Mesendoderm (in vitro differentiated cells): ENCODE measurements at regions not wholly inside any gene's neighbourhood (a gene's known extent, or its start where the extent isn't known, plus 50 kb on each side); places are given as distances from the start of the nearest gene placed in this dataset.

Experiments
- DNase-seq: peaks from one replicate; pipeline ENCODE4 v3.0.0; 2013
- H2AK5ac ChIP-seq: 2 replicates; pipeline ENCODE4 v1.6.1; 2013; ENCODE audit warnings: low read length, inconsistent platforms
- H2BK120ac ChIP-seq: 2 replicates; pipeline ENCODE4 v1.6.1; 2013; ENCODE audit warnings: low read depth, mild to moderate bottlenecking, low read length, moderate library complexity, mixed read lengths
- H2BK15ac ChIP-seq: replicated peaks from 2 replicates; pipeline ENCODE4 v1.6.1; 2013; ENCODE audit warnings: low read depth, mild to moderate bottlenecking, moderate library complexity
- H2BK5ac ChIP-seq: 2 replicates; pipeline ENCODE4 v1.6.1; 2013; ENCODE audit warnings: low read length, inconsistent platforms
- H3K18ac ChIP-seq: 2 replicates; pipeline ENCODE4 v1.6.1; 2013; ENCODE audit warnings: mild to moderate bottlenecking, low read length, mixed read lengths
- H3K23ac ChIP-seq: one replicate; pipeline ENCODE4 v1.6.1; 2013; ENCODE audit warnings: low read length
- H3K27ac ChIP-seq: 2 replicates; pipeline ENCODE4 v1.5.1; 2013; ENCODE audit warnings: low read depth, mild to moderate bottlenecking, inconsistent platforms, low read length, moderate library complexity
- H3K27me3 ChIP-seq: 2 replicates; pipeline ENCODE4 v1.6.1; 2013; ENCODE audit warnings: low read length, control low read depth, mild to moderate bottlenecking, inconsistent platforms; ENCODE audit not compliant: insufficient read depth, poor library complexity
- H3K36me3 ChIP-seq: 2 replicates; pipeline ENCODE4 v1.6.1; 2013; ENCODE audit warnings: low read length, inconsistent platforms; ENCODE audit not compliant: control insufficient read depth, insufficient read depth
- H3K4ac ChIP-seq: one replicate; pipeline ENCODE4 v1.6.1; 2013; ENCODE audit warnings: low read depth, mild to moderate bottlenecking, low read length, moderate library complexity
- H3K4me1 ChIP-seq: 2 replicates; pipeline ENCODE4 v1.6.1; 2013; ENCODE audit warnings: low read depth, low read length, inconsistent platforms; ENCODE audit not compliant: control insufficient read depth
- H3K4me2 ChIP-seq: 2 replicates; pipeline ENCODE4 v1.6.1; 2013; ENCODE audit warnings: low read length
- H3K4me3 ChIP-seq: 2 replicates; pipeline ENCODE4 v1.5.1; 2013; ENCODE audit warnings: mild to moderate bottlenecking, low read length
- H3K56ac ChIP-seq: one replicate; pipeline ENCODE4 v1.6.1; 2013; ENCODE audit warnings: low read length
- H3K79me1 ChIP-seq: 2 replicates; pipeline ENCODE4 v1.6.1; 2013; ENCODE audit warnings: low read length, inconsistent platforms
- H3K79me2 ChIP-seq: 2 replicates; pipeline ENCODE4 v1.6.1; 2013; ENCODE audit warnings: mild to moderate bottlenecking, low read length; ENCODE audit not compliant: control insufficient read depth, insufficient read depth
- H3K9ac ChIP-seq: 2 replicates; pipeline ENCODE4 v1.6.1; 2013; ENCODE audit warnings: low read length, inconsistent platforms
- H4K5ac ChIP-seq: one replicate; pipeline ENCODE4 v1.6.1; 2013; ENCODE audit warnings: low read length
- H4K8ac ChIP-seq: one replicate; pipeline ENCODE4 v1.6.1; 2013; ENCODE audit warnings: low read depth, mild to moderate bottlenecking, control low read depth, low read length, moderate library complexity
- WGBS: extraction: QIAGEN DNeasy Blood & Tissue Kit; methylation state at CpG from one replicate; pipeline ENCODE4 v1.1.7; 2013; ENCODE audit warnings: low lambda C conversion rate, missing lambda C conversion rate; ENCODE audit not compliant: insufficient coverage; ENCODE audit errors: extremely low coverage; 5-methylcytosine and 5-hydroxymethylcytosine counted together

- H2BK120ac ChIP-seq, result no peak overlapping the region
- H4K5ac ChIP-seq, result no peak overlapping the region
- no peaks in the 10 kb centered on the region for H3K79me1 ChIP-seq
- WGBS, result no CpG with 5 or more reads among the region's 3 CpGs
- no peak overlapping the region for H3K9ac ChIP-seq
- no peak overlapping the region for H4K8ac ChIP-seq
- peak; percentile 37 for DNase-seq
- no peak overlapping the region for H2BK5ac ChIP-seq
- no peak overlapping the region for H3K56ac ChIP-seq
- H2AK5ac ChIP-seq, result no peak overlapping the region
- no peak overlapping the region for H3K23ac ChIP-seq
- no peaks in the 10 kb centered on the region for H3K27me3 ChIP-seq
- H3K4me2 ChIP-seq, result no peak overlapping the region
- H3K4me1 ChIP-seq, result peaks cover 11% of the 10 kb centered on the region
- H2BK15ac ChIP-seq, result no peak overlapping the region
- H3K4ac ChIP-seq, result no peak overlapping the region
- H3K18ac ChIP-seq, result no peak overlapping the region
- H3K4me3 ChIP-seq, result no peak overlapping the region
- H3K27ac ChIP-seq, result no peak overlapping the region
- H3K79me2 ChIP-seq, result no peaks in the 10 kb centered on the region
- no peaks in the 10 kb centered on the region for H3K36me3 ChIP-seq
Measured at GRCh38 chr12:123041042-123041531, 60.6 kb downstream of the ARL6IP4 start.

- Histone ChIP-seq H3K23ac (no peak overlapping the region), H3K56ac (no peak overlapping the region), H4K5ac (no peak overlapping the region), H3K36me3 (no peaks in the 10 kb centered on the region), H2BK15ac (no peak overlapping the region), H4K8ac (no peak overlapping the region), H3K79me1 (no peaks in the 10 kb centered on the region), H3K79me2 (no peaks in the 10 kb centered on the region), H3K4me1 (peaks cover 11% of the 10 kb centered on the region), H3K4ac (no peak overlapping the region), H3K9ac (no peak overlapping the region), H3K27me3 (no peaks in the 10 kb centered on the region), H2AK5ac (no peak overlapping the region), H3K4me3 (no peak overlapping the region), H2BK5ac (no peak overlapping the region), H2BK120ac (no peak overlapping the region), H3K4me2 (no peak overlapping the region), H3K27ac (no peak overlapping the region), H3K18ac (no peak overlapping the region)
- no peak for DNase-seq
- no CpG with 5 or more reads among the region's 2 CpGs for WGBS
Measured at GRCh38 chr12:123040106-123040505, 59.6 kb downstream of the ARL6IP4 start.

- Histone ChIP-seq H3K4ac (no peak overlapping the region), H3K79me2 (no peaks in the 10 kb centered on the region), H3K4me1 (peaks cover 6% of the 10 kb centered on the region), H4K5ac (no peak overlapping the region), H3K36me3 (no peaks in the 10 kb centered on the region), H2BK120ac (no peak overlapping the region), H3K56ac (no peak overlapping the region), H2BK15ac (no peak overlapping the region), H3K27ac (no peak overlapping the region), H2AK5ac (no peak overlapping the region), H4K8ac (no peak overlapping the region), H3K4me3 (no peak overlapping the region), H3K79me1 (no peaks in the 10 kb centered on the region), H3K4me2 (no peak overlapping the region), H2BK5ac (no peak overlapping the region), H3K27me3 (no peaks in the 10 kb centered on the region), H3K18ac (no peak overlapping the region), H3K23ac (no peak overlapping the region), H3K9ac (no peak overlapping the region)
- DNase-seq, result no peak
- WGBS, result no CpG with 5 or more reads among the region's 6 CpGs
Measured at GRCh38 chr12:123038966-123039365, 58.5 kb downstream of the ARL6IP4 start.

- Histone ChIP-seq H3K4me3 (no peak overlapping the region), H3K79me2 (no peaks in the 10 kb centered on the region)
Measured at GRCh38 chr12:123038486-123038885, 58.0 kb downstream of the ARL6IP4 start.

GRCh38 chr12:123037791-123038190, 57.3 kb downstream of the ARL6IP4 start:
- no peak overlapping the region for H3K4me3 ChIP-seq
- no peaks in the 10 kb centered on the region for H3K79me2 ChIP-seq
- H3K18ac ChIP-seq, result no peak overlapping the region
- no peak for DNase-seq
- no peak overlapping the region for H3K23ac ChIP-seq
- no peak overlapping the region for H3K4ac ChIP-seq
- H3K56ac ChIP-seq, result no peak overlapping the region
- H2BK5ac ChIP-seq, result no peak overlapping the region
- no peak overlapping the region for H3K27ac ChIP-seq
- H3K36me3 ChIP-seq, result no peaks in the 10 kb centered on the region
- H4K5ac ChIP-seq, result no peak overlapping the region
- H3K4me2 ChIP-seq, result no peak overlapping the region
- H2BK120ac ChIP-seq, result no peak overlapping the region
- H2AK5ac ChIP-seq, result no peak overlapping the region
- peaks cover 2% of the 10 kb centered on the region for H3K4me1 ChIP-seq
- WGBS, result no CpG with 5 or more reads among the region's 6 CpGs
- no peak overlapping the region for H3K9ac ChIP-seq
- no peaks in the 10 kb centered on the region for H3K27me3 ChIP-seq
- no peak overlapping the region for H4K8ac ChIP-seq
- no peaks in the 10 kb centered on the region for H3K79me1 ChIP-seq
- H2BK15ac ChIP-seq, result no peak overlapping the region

More at GRCh38 chr12:123038486-123038885, 58.0 kb downstream of the ARL6IP4 start:
- Histone ChIP-seq H4K8ac (no peak overlapping the region), H4K5ac (no peak overlapping the region), H3K56ac (no peak overlapping the region), H2BK15ac (no peak overlapping the region), H3K79me1 (no peaks in the 10 kb centered on the region), H3K36me3 (no peaks in the 10 kb centered on the region), H2BK120ac (no peak overlapping the region), H2AK5ac (no peak overlapping the region), H3K27ac (no peak overlapping the region), H3K18ac (no peak overlapping the region), H3K27me3 (no peaks in the 10 kb centered on the region), H3K4me1 (peaks cover 2% of the 10 kb centered on the region), H3K4ac (no peak overlapping the region), H3K9ac (no peak overlapping the region), H2BK5ac (no peak overlapping the region), H3K23ac (no peak overlapping the region), H3K4me2 (no peak overlapping the region)
- DNase-seq, result no peak
- WGBS, result no CpG with 5 or more reads among the region's 7 CpGs
